Lung (tissue), 11 donors: ENCODE measurements at regions not wholly inside any gene's neighbourhood (a gene's known extent, or its start where the extent isn't known, plus 50 kb on each side); places are given as distances from the start of the nearest gene placed in this dataset.
"Not testable (repeated sequence)": the region's sequence is repeated elsewhere in the genome, so short reads cannot be mapped to it uniquely, and the experiment has no call there.

ENCODE experiments used
- ATAC-seq: fragments of 200-7000 bp; cut with Tn5 transposase; one replicate; pipeline ENCODE4 v1.9.1; 2020; ENCODE audit warnings: moderate number of reproducible peaks; ENCODE audit not compliant: insufficient read depth, low FRiP score
- DNase-seq, 3 donors: peaks; one replicate each; pipeline ENCODE4 v3.0.0-alpha.2; 2013 to 2017
- H3K27ac ChIP-seq, 2 donors: one replicate each; pipeline ENCODE4 v1.5.1; 2013; ENCODE audit warnings: mild to moderate bottlenecking in 2 of 2, moderate library complexity in 2 of 2, control low read depth in 1 of 2, inconsistent platforms in 1 of 2, low read depth in 1 of 2, low read length in 1 of 2
- H3K27me3 ChIP-seq, 3 donors: one replicate each; pipeline ENCODE4 v1.5.1; 2013; ENCODE audit warnings: low read length in 2 of 3; ENCODE audit not compliant: control insufficient read depth in 3 of 3, insufficient read depth in 3 of 3
- H3K36me3 ChIP-seq, 4 donors: one replicate each; pipeline ENCODE4 v1.5.1; 2013; ENCODE audit warnings: low read length in 4 of 4, mild to moderate bottlenecking in 1 of 4, moderate library complexity in 1 of 4; ENCODE audit not compliant: control insufficient read depth in 4 of 4, insufficient read depth in 4 of 4
- H3K4me1 ChIP-seq, 5 donors: one replicate each; pipeline ENCODE4 v1.5.1; 2013; ENCODE audit warnings: low read length in 5 of 5, mild to moderate bottlenecking in 2 of 5, moderate library complexity in 1 of 5; ENCODE audit not compliant: control insufficient read depth in 5 of 5, insufficient read depth in 5 of 5
- H3K4me3 ChIP-seq: one replicate; pipeline ENCODE4 v1.5.1; 2013; ENCODE audit warnings: mild to moderate bottlenecking, control low read depth, moderate library complexity
- H3K9ac ChIP-seq, 2 donors: one replicate each; pipeline ENCODE4 v1.5.1; 2013; ENCODE audit warnings: low read length in 2 of 2, control low read depth in 1 of 2; ENCODE audit not compliant: insufficient read depth in 1 of 2
- H3K9me3 ChIP-seq, 4 donors: one replicate each; pipeline ENCODE4 v1.5.1; 2013; ENCODE audit warnings: low read length in 3 of 4, mild to moderate bottlenecking in 1 of 4, moderate library complexity in 1 of 4; ENCODE audit not compliant: control insufficient read depth in 4 of 4, insufficient read depth in 3 of 4
- WGBS, 2 donors: extraction: QIAGEN DNeasy Blood & Tissue Kit; methylation state at CpG; one replicate each; pipeline ENCODE4 v1.1.7; 2013; 5-methylcytosine and 5-hydroxymethylcytosine counted together
- TF ChIP-seq, protein P1 (sequence below): IDR thresholded peaks from 2 replicates; pipeline ENCODE4 v1.5.1; 2012; ENCODE audit warnings: mild to moderate bottlenecking; ENCODE audit errors: control extremely low read depth, extremely low read depth
- donor health status: control.
- donor health status: control.
- donor health status: Bipolar disorder and iron deficiency.
- donor health status: healthy.
- donor health status: DM: yes; HTN: yes; CAD: no.

DNA sequence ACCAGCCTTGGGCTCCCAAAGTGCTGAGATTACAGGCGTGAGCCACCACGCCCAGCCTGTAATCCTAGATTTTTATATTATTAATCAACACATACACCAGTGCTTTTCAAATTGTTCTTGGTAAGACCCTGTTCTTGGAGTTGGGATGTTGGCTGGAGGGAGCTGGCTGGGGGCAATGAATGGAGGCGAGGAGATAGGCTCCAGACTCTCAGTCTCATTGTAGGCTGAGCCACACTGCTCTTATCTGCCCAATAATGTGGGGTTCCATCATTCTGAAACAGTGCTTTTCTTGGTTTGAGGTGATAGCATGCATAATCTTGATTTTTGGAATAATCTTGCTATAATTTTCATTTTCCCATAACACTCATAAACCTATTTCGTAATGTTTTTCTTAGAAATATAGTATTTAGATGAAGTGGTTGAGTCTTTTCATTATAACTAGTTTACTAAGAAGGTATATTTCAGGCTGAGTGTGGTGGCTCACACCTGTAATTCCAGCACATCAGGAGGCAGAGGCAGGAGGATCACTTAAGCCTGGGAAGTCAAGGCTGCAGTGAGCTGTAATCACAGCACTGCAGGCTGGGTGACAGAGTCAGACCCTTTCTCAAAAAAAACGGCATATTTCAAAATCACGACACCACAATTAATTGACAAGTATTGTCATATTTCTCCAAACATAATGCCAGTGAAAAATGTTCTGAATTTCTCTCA lies 65.1 kb upstream of the LYZL2 start:
- Histone ChIP-seq H3K9ac (no peak overlapping the region), H3K4me3 (no peak overlapping the region), H3K27me3 (no peaks in the 10 kb centered on the region), H3K36me3 (no peaks in the 10 kb centered on the region), H3K4me1 (no peaks in the 10 kb centered on the region), H3K27ac (no peak overlapping the region), H3K9me3 (no peaks in the 10 kb centered on the region)
- 86 to 95% methylated on average over 6 of the region's 6 CpGs for WGBS, 2 donors
- ATAC-seq (no peak), DNase-seq (no peak)
- TF ChIP-seq, protein P1, sequence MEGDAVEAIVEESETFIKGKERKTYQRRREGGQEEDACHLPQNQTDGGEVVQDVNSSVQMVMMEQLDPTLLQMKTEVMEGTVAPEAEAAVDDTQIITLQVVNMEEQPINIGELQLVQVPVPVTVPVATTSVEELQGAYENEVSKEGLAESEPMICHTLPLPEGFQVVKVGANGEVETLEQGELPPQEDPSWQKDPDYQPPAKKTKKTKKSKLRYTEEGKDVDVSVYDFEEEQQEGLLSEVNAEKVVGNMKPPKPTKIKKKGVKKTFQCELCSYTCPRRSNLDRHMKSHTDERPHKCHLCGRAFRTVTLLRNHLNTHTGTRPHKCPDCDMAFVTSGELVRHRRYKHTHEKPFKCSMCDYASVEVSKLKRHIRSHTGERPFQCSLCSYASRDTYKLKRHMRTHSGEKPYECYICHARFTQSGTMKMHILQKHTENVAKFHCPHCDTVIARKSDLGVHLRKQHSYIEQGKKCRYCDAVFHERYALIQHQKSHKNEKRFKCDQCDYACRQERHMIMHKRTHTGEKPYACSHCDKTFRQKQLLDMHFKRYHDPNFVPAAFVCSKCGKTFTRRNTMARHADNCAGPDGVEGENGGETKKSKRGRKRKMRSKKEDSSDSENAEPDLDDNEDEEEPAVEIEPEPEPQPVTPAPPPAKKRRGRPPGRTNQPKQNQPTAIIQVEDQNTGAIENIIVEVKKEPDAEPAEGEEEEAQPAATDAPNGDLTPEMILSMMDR, result no peak

- Histone ChIP-seq H3K9ac (no peak overlapping the region), H3K27me3 (peaks cover 0 to under 1% (median 0%) of the 10 kb centered on the region in 3 donors), H3K9me3 (no peaks in the 10 kb centered on the region), H3K36me3 (no peaks in the 10 kb centered on the region), H3K4me3 (no peak overlapping the region), H3K27ac (no peak overlapping the region), H3K4me1 (no peaks in the 10 kb centered on the region)
- ATAC-seq (no peak), DNase-seq (no peak)
- WGBS, 2 donors, result 94 to 97% methylated on average over 13 of the region's 13 CpGs
- TF ChIP-seq, protein P1, result no peak
These were observed 62.1 kb upstream of the LYZL2 start for GRCh38 chr10:30691639-30692015.

DNA sequence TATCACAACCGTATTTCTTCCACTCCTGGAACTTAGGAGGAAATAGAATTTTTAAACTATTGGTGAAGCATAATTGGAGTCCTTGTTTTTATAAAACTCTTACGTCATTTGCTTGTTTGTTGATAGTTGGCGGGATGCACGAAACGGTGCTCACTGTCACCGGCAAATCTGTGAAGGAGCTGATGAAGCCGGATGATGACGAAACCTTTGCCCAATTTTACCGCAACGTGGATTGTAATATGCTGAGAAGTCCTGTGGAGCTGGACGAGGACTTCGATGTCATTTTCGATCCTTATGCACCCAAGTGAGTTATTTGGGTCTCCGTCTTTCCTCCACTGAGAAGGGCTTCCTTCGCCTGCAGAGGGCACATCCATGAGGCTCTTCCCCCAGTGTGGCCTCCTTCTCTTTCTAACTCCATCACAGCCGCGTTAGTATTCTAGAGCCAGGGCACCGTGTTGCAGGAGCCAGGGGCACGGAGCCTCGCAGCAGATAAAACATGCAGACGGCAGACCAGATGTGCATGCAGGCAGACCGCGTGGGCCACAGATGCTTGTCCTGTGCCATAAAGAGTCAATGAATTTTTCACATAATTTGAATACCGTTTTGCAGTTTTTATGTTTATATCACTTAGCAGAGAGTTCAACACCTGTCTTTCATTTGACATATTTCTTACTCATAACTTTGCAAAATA lies 61.5 kb upstream of the LYZL2 start:
- ATAC-seq, H3K4me1 ChIP-seq, H3K4me3 ChIP-seq, H3K9ac ChIP-seq, H3K27me3 ChIP-seq, H3K27ac ChIP-seq, H3K36me3 ChIP-seq, H3K9me3 ChIP-seq, DNase-seq: not testable (repeated sequence)
- 85 to 87% methylated on average over 24 of the region's 24 CpGs for WGBS, 2 donors

DNA sequence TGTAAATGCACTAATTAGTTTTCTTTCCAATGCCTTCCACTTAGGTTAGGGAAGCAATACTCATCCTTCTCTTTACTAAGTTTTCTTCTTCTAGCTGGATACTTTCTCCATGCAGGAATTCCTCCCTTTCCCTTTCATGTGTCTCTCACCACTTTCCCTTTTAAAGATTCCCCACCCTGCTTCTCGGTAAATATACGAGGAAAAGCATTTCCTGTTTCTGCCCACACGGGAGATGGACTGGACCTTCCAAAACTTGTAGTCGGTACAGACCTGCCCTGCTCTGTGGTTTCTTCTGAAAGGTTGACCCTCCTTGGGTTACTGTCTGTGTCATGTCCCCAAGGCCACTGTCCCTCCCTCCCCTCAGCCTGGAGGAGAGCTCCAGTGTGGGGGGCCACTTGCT lies 58.9 kb upstream of the LYZL2 start:
- 43 to 68% methylated on average over 4 of the region's 4 CpGs for WGBS, 2 donors

More for the DNA sequence above, 58.9 kb upstream of the LYZL2 start:
- Histone ChIP-seq H3K36me3 (no peaks in the 10 kb centered on the region), H3K9ac (no peak overlapping the region), H3K27ac (no peak overlapping the region), H3K4me3 (no peak overlapping the region), H3K27me3 (peaks cover 0 to 12% (median 0%) of the 10 kb centered on the region in 3 donors), H3K4me1 (no peaks in the 10 kb centered on the region), H3K9me3 (no peaks in the 10 kb centered on the region)
- TF ChIP-seq, protein P1, result no peak
- DNase-seq (no peak), ATAC-seq (no peak)
